ENCODE measurements at regions not wholly inside any gene's neighbourhood (a gene's known extent, or its start where the extent isn't known, plus 50 kb on each side); places are given as distances from the start of the nearest gene placed in this dataset.

- ATAC-seq (no peak), DNase-seq (no peak)
- intact Hi-C loops (cut with DNase I, micrococcal nuclease): no loop called here
Measured at GRCh38 chr1:24985737-24986136, 55.7 kb upstream of the RUNX3 start.

GRCh38 chr1:24984800-24985522 is 54.9 kb upstream of the RUNX3 start:
- intact Hi-C loops (cut with DNase I, micrococcal nuclease): no loop called here
- DNase-seq (no peak), ATAC-seq (no peak)

GRCh38 chr1:24984300-24984699 is 54.2 kb upstream of the RUNX3 start:
- intact Hi-C loops (cut with DNase I, micrococcal nuclease): no loop called here
- DNase-seq: no peak
- no peak for ATAC-seq

- intact Hi-C loops (cut with DNase I, micrococcal nuclease): no loop called here
- no peak for DNase-seq
- no peak for ATAC-seq
Measured at GRCh38 chr1:24983006-24983680, 53.1 kb upstream of the RUNX3 start.

- intact Hi-C loops (cut with DNase I, micrococcal nuclease): no loop called here
- DNase-seq: no peak
- ATAC-seq: no peak
Measured at GRCh38 chr1:24981631-24982005, 51.5 kb upstream of the RUNX3 start.

GRCh38 chr1:24980836-24981630 is 51.0 kb upstream of the RUNX3 start:
- no peak for ATAC-seq
- no peak for DNase-seq
- intact Hi-C loops (cut with DNase I, micrococcal nuclease): no loop called here

Small RNA genes in the stretch of these regions (microRNA-seq; reads per million reads assigned to microRNA genes)
- 0 reads per million in 2 donors for gene MIR4425
